Gastrocnemius medialis (tissue), 4 donors: ENCODE measurements at regions not wholly inside any gene's neighbourhood (a gene's known extent, or its start where the extent isn't known, plus 50 kb on each side); places are given as distances from the start of the nearest gene placed in this dataset.

ENCODE experiments used
- POLR2A ChIP-seq, 2 donors: fragments of 450-650 bp; IDR thresholded peaks; one replicate each; pipeline ENCODE4 v1.6.1; 2017; ENCODE audit warnings: antibody characterized with exemption in 2 of 2, mild to moderate bottlenecking in 2 of 2, moderate library complexity in 2 of 2
- TF ChIP-seq, protein P1 (sequence below), 5 experiments: fragments of 450-650 bp in 3 of 5; fragments of 200-600 bp in 2 of 5; sonication (generic) in 2 of 5; IDR thresholded peaks in 4 of 5; conservative IDR thresholded peaks in 1 of 5; 1 replicate in 4 of 5; 2 replicates in 1 of 5; pipeline ENCODE4 v1.5.1; 2016 to 2019; ENCODE audit warnings: antibody characterized with exemption in 5 of 5, mild to moderate bottlenecking in 3 of 5, moderate library complexity in 3 of 5

DNA sequence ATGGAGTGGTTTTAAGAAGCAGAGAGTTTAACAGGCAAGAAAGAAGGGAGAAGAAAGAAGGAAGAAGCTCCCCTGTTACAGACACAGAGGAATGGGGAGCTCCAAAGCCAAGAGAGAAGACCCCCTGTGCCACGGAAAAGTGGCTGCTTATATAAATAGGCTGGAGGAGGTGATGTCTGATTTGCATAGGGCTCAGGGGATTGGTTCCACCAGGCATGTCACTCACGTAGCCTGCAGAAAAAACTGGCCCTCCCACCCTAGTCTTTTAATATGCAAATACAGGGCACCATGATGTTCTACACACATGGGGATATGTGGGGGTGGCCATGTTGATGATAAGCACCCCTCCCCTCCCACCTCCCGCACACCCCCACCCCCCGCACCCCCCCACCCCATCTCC, 99.6 kb downstream of the ETS2 start:
- TF ChIP-seq, protein P1, sequence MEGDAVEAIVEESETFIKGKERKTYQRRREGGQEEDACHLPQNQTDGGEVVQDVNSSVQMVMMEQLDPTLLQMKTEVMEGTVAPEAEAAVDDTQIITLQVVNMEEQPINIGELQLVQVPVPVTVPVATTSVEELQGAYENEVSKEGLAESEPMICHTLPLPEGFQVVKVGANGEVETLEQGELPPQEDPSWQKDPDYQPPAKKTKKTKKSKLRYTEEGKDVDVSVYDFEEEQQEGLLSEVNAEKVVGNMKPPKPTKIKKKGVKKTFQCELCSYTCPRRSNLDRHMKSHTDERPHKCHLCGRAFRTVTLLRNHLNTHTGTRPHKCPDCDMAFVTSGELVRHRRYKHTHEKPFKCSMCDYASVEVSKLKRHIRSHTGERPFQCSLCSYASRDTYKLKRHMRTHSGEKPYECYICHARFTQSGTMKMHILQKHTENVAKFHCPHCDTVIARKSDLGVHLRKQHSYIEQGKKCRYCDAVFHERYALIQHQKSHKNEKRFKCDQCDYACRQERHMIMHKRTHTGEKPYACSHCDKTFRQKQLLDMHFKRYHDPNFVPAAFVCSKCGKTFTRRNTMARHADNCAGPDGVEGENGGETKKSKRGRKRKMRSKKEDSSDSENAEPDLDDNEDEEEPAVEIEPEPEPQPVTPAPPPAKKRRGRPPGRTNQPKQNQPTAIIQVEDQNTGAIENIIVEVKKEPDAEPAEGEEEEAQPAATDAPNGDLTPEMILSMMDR (IDR thresholded peaks at IDR 0.05 in 4 of 5, conservative IDR thresholded peaks at IDR 0.05 in 1 of 5) = no peak
- no peak for TF ChIP-seq POLR2A (IDR thresholded peaks at IDR 0.05)
